GM12873 (cell line): ENCODE measurements at regions not wholly inside any gene's neighbourhood (a gene's known extent, or its start where the extent isn't known, plus 50 kb on each side); places are given as distances from the start of the nearest gene placed in this dataset.

Source experiments
- TF ChIP-seq, protein P1 (sequence below): IDR thresholded peaks from 2 replicates; pipeline ENCODE4 v1.5.1; 2012; ENCODE audit warnings: low read depth, mild to moderate bottlenecking, moderate library complexity, low read length, control low read depth; ENCODE audit not compliant: insufficient read depth; ENCODE audit errors: missing control alignments

DNA sequence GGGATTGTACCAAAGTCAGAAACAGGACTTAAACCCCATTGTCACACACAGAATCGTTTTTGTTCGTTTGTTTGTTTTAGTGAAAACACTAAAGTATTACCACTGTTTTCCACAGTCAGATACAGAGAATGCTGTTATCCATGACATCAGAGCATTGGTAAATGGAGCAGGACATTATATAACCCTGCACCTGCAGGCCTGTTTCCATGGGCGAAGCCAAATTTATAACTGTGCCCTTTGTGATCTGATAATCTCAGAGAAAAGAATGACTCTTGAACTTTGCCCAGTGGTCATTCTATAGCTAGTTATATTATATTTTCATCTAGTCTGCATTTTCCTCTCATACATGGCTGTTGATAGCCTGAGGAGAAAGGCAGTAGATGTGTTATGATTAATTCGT, 217.6 kb downstream of the TMEM182 start:
- TF ChIP-seq, protein P1, sequence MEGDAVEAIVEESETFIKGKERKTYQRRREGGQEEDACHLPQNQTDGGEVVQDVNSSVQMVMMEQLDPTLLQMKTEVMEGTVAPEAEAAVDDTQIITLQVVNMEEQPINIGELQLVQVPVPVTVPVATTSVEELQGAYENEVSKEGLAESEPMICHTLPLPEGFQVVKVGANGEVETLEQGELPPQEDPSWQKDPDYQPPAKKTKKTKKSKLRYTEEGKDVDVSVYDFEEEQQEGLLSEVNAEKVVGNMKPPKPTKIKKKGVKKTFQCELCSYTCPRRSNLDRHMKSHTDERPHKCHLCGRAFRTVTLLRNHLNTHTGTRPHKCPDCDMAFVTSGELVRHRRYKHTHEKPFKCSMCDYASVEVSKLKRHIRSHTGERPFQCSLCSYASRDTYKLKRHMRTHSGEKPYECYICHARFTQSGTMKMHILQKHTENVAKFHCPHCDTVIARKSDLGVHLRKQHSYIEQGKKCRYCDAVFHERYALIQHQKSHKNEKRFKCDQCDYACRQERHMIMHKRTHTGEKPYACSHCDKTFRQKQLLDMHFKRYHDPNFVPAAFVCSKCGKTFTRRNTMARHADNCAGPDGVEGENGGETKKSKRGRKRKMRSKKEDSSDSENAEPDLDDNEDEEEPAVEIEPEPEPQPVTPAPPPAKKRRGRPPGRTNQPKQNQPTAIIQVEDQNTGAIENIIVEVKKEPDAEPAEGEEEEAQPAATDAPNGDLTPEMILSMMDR = no peak

- TF ChIP-seq, protein P1 = no peak
These were observed 222.0 kb downstream of the TMEM182 start for GRCh38 chr2:102983786-102984185.

GRCh38 chr2:102986826-102987490, 225.1 kb downstream of the TMEM182 start:
- TF ChIP-seq, protein P1 = no peak

DNA sequence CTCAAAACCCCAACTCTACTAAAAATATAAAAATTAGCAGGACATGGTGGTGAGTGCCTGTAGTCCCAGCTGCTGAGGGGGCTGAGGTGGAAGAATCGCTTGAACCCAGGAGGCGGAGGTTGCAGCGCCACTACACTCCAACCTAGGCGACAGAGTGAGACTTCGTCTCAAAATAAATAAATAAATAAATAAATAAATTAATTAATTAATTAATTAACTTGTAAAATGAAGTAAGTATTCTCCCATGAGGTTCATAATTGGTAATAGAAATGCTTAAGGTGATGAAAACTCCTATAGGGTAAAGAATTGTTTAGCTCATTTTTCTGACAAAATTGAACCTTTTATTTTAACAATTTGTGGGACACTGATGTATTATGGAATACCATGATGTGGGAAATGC, 230.8 kb downstream of the TMEM182 start:
- TF ChIP-seq, protein P1 = no peak

DNA sequence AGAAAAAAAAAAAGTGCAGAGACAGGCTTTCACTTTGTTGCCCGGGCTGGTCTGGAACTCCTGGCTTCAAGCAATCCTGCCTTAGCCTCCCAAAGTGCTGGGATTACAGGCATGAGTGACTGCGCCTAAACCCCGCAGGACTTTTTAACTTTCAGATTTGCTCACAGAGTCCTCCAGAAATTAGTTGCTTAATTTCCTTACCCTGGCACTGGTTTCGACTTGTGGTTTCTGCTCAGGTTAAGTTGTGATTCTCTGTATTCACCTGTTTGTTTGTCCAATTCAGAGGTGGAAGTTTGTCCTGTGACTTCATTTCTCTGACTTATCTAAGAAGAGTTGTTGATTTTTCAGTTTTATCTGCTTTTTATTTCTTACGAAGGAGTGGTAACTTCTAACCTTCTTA, 238.1 kb downstream of the TMEM182 start:
- TF ChIP-seq, protein P1 = no peak

GRCh38 chr2:103002954-103003353, 241.1 kb downstream of the TMEM182 start:
- TF ChIP-seq, protein P1 = no peak

DNA sequence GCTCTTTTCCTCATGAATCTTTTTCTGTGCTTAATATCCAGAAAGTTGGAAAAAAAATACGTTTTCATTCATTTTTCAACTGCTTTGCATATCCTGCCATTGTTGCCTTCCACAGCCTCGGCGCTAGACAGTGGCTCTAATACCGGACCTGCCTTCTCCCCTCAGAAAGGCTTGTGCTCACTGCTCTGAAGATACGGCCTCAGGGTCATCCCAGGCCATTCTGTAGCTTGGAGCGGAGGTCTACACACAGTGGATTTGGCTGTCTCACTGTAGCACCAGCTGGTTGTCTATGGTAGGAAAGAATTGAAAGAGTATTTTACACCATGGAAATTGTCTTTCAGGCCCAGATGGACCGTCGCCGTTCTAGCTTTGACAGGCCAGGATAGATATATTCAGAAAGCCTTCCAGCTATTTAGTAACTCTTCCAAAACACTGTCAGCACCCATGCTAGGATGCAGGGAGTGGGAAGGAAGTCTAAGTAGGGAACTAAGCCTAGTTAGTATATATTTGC, 242.0 kb downstream of the TMEM182 start:
- TF ChIP-seq, protein P1 = no peak
